ENCODE measurements at regions not wholly inside any gene's neighbourhood (a gene's known extent, or its start where the extent isn't known, plus 50 kb on each side); places are given as distances from the start of the nearest gene placed in this dataset.
"Not testable (repeated sequence)": the region's sequence is repeated elsewhere in the genome, so short reads cannot be mapped to it uniquely, and the experiment has no call there.

GRCh38 chr2:34005901-34006300 lies 406.8 kb upstream of the FAM98A start:
- no peak for DNase-seq (ENCODE audit: low read depth)

- no peak for DNase-seq (ENCODE audit: low read depth)
These were observed 405.8 kb upstream of the FAM98A start for GRCh38 chr2:34004936-34005335.

GRCh38 chr2:34003795-34004194 lies 404.7 kb upstream of the FAM98A start:
- DNase-seq (ENCODE audit: low read depth) = no peak

- DNase-seq (ENCODE audit: low read depth) = no peak
These were observed 402.5 kb upstream of the FAM98A start for GRCh38 chr2:34001557-34001956.

- DNase-seq (ENCODE audit: low read depth) = no peak
These were observed 385.0 kb upstream of the FAM98A start for GRCh38 chr2:33984131-33984530.

GRCh38 chr2:33978471-33978870 lies 379.4 kb upstream of the FAM98A start:
- DNase-seq (ENCODE audit: low read depth) = no peak

- no peak for DNase-seq (ENCODE audit: low read depth)
These were observed 376.4 kb upstream of the FAM98A start for GRCh38 chr2:33975498-33975897.

GRCh38 chr2:33967103-33967502 lies 368.0 kb upstream of the FAM98A start:
- no peak for DNase-seq (ENCODE audit: low read depth)

GRCh38 chr2:33958591-33958990 lies 359.5 kb upstream of the FAM98A start:
- DNase-seq (ENCODE audit: low read depth) = no peak

- no peak for DNase-seq (ENCODE audit: low read depth)
These were observed 350.3 kb upstream of the FAM98A start for GRCh38 chr2:33949371-33949770.

GRCh38 chr2:33946193-33946592 lies 347.1 kb upstream of the FAM98A start:
- DNase-seq (ENCODE audit: low read depth) = no peak

GRCh38 chr2:33933203-33933602 lies 334.1 kb upstream of the FAM98A start:
- no peak for DNase-seq (ENCODE audit: low read depth)

GRCh38 chr2:33931164-33931563 lies 332.1 kb upstream of the FAM98A start:
- no peak for DNase-seq (ENCODE audit: low read depth)

- DNase-seq (ENCODE audit: low read depth) = no peak
These were observed 330.4 kb upstream of the FAM98A start for GRCh38 chr2:33929467-33929866.

GRCh38 chr2:33927756-33928155 lies 328.7 kb upstream of the FAM98A start:
- DNase-seq (ENCODE audit: low read depth) = no peak

GRCh38 chr2:33925311-33925710 lies 326.2 kb upstream of the FAM98A start:
- no peak for DNase-seq (ENCODE audit: low read depth)

- no peak for DNase-seq (ENCODE audit: low read depth)
These were observed 325.6 kb upstream of the FAM98A start for GRCh38 chr2:33924586-33925169.

- no peak for DNase-seq (ENCODE audit: low read depth)
These were observed 318.2 kb upstream of the FAM98A start for GRCh38 chr2:33917252-33917651.

GRCh38 chr2:33913071-33913616 lies 314.0 kb upstream of the FAM98A start:
- DNase-seq (ENCODE audit: low read depth) = no peak

GRCh38 chr2:33911327-33911726 lies 312.2 kb upstream of the FAM98A start:
- DNase-seq (ENCODE audit: low read depth) = no peak

- no peak for DNase-seq (ENCODE audit: low read depth)
These were observed 311.0 kb upstream of the FAM98A start for GRCh38 chr2:33909945-33910695.

GRCh38 chr2:33907866-33908265 lies 308.8 kb upstream of the FAM98A start:
- no peak for DNase-seq (ENCODE audit: low read depth)

- not testable (repeated sequence) for DNase-seq (ENCODE audit: low read depth)
These were observed 307.0 kb upstream of the FAM98A start for GRCh38 chr2:33906129-33906528.
